ENCODE measurements at regions not wholly inside any gene's neighbourhood (a gene's known extent, or its start where the extent isn't known, plus 50 kb on each side); places are given as distances from the start of the nearest gene placed in this dataset.

- DNase-seq (ENCODE audit: low spot score) = no peak
Observed at GRCh38 chr4:1542516-1543320, 136.5 kb upstream of the NKX1-1 start.

- no peak for DNase-seq (ENCODE audit: low spot score)
Observed at GRCh38 chr4:1542226-1542490, 135.9 kb upstream of the NKX1-1 start.

GRCh38 chr4:1541449-1542225, 135.4 kb upstream of the NKX1-1 start:
- DNase-seq (ENCODE audit: low spot score) = no peak

- no peak for DNase-seq (ENCODE audit: low spot score)
Observed at GRCh38 chr4:1540601-1541375, 134.5 kb upstream of the NKX1-1 start.

GRCh38 chr4:1539859-1540600, 133.8 kb upstream of the NKX1-1 start:
- no peak for DNase-seq (ENCODE audit: low spot score)

- no peak for DNase-seq (ENCODE audit: low spot score)
Observed at GRCh38 chr4:1538941-1539772, 132.9 kb upstream of the NKX1-1 start.

GRCh38 chr4:1538096-1538410, 131.8 kb upstream of the NKX1-1 start:
- no peak for DNase-seq (ENCODE audit: low spot score)

GRCh38 chr4:1537410-1538095, 131.3 kb upstream of the NKX1-1 start:
- no peak for DNase-seq (ENCODE audit: low spot score)

- no peak for DNase-seq (ENCODE audit: low spot score)
Observed at GRCh38 chr4:1536579-1537409, 130.6 kb upstream of the NKX1-1 start.

GRCh38 chr4:1535926-1536578, 129.8 kb upstream of the NKX1-1 start:
- no peak for DNase-seq (ENCODE audit: low spot score)

GRCh38 chr4:1534876-1535526, 128.8 kb upstream of the NKX1-1 start:
- no peak for DNase-seq (ENCODE audit: low spot score)

- no peak for DNase-seq (ENCODE audit: low spot score)
Observed at GRCh38 chr4:1534095-1534872, 128.0 kb upstream of the NKX1-1 start.

- DNase-seq (ENCODE audit: low spot score) = no peak
Observed at GRCh38 chr4:1533501-1534064, 127.3 kb upstream of the NKX1-1 start.

GRCh38 chr4:1532549-1533395, 126.5 kb upstream of the NKX1-1 start:
- no peak for DNase-seq (ENCODE audit: low spot score)

GRCh38 chr4:1531683-1532548, 125.7 kb upstream of the NKX1-1 start:
- DNase-seq (ENCODE audit: low spot score) = no peak

- no peak for DNase-seq (ENCODE audit: low spot score)
Observed at GRCh38 chr4:1530356-1530755, 124.1 kb upstream of the NKX1-1 start.
